ENCODE measurements at regions not wholly inside any gene's neighbourhood (a gene's known extent, or its start where the extent isn't known, plus 50 kb on each side); places are given as distances from the start of the nearest gene placed in this dataset.
A peak's percentile ranks its signal among the peaks of the same experiment; 100 is the strongest.
"Not testable (repeated sequence)": the region's sequence is repeated elsewhere in the genome, so short reads cannot be mapped to it uniquely, and the experiment has no call there.

DNA sequence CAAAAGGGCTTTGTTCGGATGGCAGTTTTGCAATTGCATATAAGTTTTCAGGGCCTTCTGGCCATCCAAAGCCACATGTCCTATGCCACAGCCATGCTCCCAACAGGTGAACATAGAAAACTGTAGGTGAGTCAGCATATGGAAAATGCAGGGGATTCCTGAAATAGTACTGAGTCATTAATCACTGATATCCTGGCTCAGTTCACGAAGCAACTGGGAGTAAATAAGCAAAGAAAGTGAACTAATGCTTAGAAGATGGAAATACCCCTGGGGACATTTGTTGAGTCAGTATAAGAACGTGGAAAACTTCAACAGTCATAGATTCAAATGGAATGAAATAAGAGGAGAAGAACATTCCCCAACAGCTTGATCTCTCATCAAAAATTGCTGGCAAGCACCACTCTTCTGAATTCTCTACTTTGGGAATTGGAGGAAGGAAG lies 148.9 kb upstream of the RUNX1 start:
- no peak for DNase-seq (ENCODE audit: insufficient read length)

DNA sequence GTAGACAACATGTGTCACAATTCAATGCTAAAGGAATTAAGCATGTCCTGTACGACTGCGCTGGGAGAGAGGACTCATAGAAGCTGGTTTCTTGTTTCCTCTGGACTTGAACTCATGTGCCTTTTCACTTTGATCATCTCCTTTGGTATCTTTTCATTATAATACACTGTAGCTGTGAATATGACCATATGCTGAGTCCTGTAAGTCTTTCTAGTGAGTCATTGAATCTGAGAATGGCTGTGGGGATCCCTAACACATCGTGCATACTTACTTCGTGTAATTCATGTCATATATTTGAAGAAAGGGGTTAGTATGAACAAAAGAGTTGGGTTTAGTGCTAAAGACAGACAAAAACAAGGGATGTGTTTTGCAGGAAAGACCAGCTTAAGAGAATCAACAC lies 148.1 kb upstream of the RUNX1 start:
- DNase-seq (ENCODE audit: insufficient read length) (no peak), FAIRE-seq (no peak)
- TF ChIP-seq POLR2AphosphoS5 (IDR thresholded peaks at IDR 0.05; ENCODE audit: low read depth, low read length): no peak
- no peak for TF ChIP-seq TAF1 (IDR thresholded peaks at IDR 0.05; ENCODE audit: borderline replicate concordance, low read depth, low read length)
- TF ChIP-seq POLR2A (IDR thresholded peaks at IDR 0.05; ENCODE audit: low read depth, low read length): no peak

More for the DNA sequence above, 148.9 kb upstream of the RUNX1 start:
- TF ChIP-seq POLR2AphosphoS5 (IDR thresholded peaks at IDR 0.05; ENCODE audit: low read depth, low read length) (no peak), POLR2A (IDR thresholded peaks at IDR 0.05; ENCODE audit: low read depth, low read length) (no peak)
- FAIRE-seq: no peak

DNA sequence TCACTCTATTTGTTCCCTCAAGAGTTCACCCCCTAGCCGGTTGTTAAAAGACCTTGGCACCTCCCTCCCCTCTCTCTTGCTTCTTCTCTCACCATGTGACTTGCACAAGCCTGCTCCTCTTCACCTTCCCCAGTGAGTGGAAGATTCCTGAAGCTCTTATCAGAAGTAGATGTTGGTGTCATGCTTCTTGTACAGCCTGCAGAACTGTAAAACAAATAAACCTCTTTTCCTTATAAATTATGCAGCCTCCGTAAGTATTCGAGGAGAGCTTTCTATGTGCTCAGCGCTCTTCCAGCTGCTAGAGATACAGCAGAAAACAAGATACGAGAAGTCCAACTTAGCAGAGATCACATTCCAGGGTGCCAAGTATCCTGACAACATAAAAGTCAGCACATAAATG lies 147.0 kb upstream of the RUNX1 start:
- FAIRE-seq: no peak

DNA sequence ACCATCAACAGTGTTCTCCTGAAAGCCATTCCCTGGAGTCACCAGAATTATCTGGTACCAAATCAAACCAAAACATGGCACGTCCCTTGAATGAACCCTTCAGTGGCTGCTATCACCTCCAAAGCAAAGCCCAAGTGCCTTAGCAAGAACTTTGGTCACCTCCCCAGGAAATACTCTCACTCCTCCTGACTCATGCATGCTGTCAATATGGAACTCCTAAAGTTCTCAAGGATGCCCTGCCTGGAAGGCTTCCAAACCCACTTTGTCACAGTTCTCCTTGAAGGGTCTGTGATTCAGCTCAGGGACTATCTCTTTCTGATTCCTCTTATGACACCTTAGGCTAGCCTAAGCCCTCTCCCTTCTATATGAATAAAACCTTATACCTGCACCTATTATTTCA lies 146.1 kb upstream of the RUNX1 start:
- FAIRE-seq: no peak
- DNase-seq (ENCODE audit: insufficient read length): no peak
- TF ChIP-seq TAF1 (IDR thresholded peaks at IDR 0.05; ENCODE audit: borderline replicate concordance, low read depth, low read length) (no peak), POLR2AphosphoS5 (IDR thresholded peaks at IDR 0.05; ENCODE audit: low read depth, low read length) (no peak), POLR2A (IDR thresholded peaks at IDR 0.05; ENCODE audit: low read depth, low read length) (no peak)

More for the DNA sequence above, 147.0 kb upstream of the RUNX1 start:
- no peak for TF ChIP-seq POLR2A (IDR thresholded peaks at IDR 0.05; ENCODE audit: low read depth, low read length)
- no peak for DNase-seq (ENCODE audit: insufficient read length)

DNA sequence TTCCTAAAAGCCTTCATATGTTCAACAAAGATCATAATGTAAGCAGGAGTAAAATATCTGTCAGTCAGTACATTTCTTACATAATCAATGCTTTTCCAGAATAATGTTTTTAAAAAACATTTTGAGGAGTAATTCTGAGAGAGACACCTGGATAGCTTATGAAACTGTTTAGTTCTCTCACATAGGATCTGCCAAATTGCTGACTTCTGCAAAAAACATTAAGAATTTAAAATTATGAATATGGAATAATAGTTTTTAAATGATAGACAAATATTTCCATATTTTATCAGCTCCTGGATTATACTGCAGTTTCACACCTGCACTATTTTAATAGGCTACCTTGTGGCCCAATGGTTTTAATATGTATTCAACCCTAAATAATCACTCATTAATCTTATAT lies 142.7 kb upstream of the RUNX1 start:
- DNase-seq (ENCODE audit: insufficient read length) (no peak), FAIRE-seq (no peak)
- no peak for TF ChIP-seq POLR2AphosphoS5 (IDR thresholded peaks at IDR 0.05; ENCODE audit: low read depth, low read length)
- TF ChIP-seq TAF1 (IDR thresholded peaks at IDR 0.05; ENCODE audit: borderline replicate concordance, low read depth, low read length): no peak
- TF ChIP-seq POLR2A (IDR thresholded peaks at IDR 0.05; ENCODE audit: low read depth, low read length): no peak

DNA sequence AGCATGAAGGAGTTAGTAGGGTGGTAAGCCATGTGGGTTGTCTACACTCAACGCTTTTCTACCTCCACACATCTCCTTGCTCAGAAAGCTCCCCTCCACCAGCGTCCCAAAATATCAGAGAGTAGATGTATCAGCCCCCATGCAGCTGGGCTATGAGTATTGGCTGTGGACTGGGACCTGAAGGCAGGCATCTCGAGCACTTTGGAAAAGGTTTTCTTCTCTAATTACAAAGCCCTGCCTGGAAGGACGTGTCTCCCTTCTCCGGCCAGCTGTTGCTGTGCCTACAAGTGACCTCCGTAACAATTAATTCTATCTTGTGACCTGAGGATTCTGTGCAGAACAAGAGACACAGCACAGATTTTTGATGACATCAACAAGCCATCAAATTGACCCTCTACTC lies 142.0 kb upstream of the RUNX1 start:
- no peak for DNase-seq (ENCODE audit: insufficient read length)
- TF ChIP-seq POLR2A (IDR thresholded peaks at IDR 0.05; ENCODE audit: low read depth, low read length) (no peak), TAF1 (IDR thresholded peaks at IDR 0.05; ENCODE audit: borderline replicate concordance, low read depth, low read length) (no peak), POLR2AphosphoS5 (IDR thresholded peaks at IDR 0.05; ENCODE audit: low read depth, low read length) (no peak)
- FAIRE-seq: no peak

DNA sequence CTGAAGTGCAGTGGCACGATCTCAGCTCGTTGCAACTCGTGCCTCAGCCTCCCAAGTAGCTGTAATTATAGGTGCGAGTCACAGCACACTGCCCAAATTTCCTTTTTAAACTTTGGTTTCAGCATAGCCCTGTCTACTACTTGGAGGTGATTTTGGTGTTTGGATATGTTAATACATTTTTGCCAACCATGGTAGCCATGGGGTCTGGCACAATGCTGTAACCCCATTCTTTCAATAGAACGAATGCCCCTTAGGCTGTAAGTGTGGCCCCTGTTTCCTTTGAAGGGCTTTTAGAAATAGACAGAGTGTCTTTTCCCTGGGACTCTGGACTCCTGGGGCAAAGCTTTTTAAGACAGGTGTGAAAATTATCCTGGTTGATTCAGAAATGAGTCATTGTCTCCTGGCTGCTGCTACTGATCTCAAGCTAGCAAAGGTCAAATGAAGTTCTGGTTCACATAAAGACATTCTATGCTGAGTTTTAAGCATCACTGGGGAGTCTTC lies 141.1 kb upstream of the RUNX1 start:
- TF ChIP-seq POLR2A (IDR thresholded peaks at IDR 0.05; ENCODE audit: low read depth, low read length) (no peak), POLR2AphosphoS5 (IDR thresholded peaks at IDR 0.05; ENCODE audit: low read depth, low read length) (no peak), TAF1 (IDR thresholded peaks at IDR 0.05; ENCODE audit: borderline replicate concordance, low read depth, low read length) (no peak)
- DNase-seq (ENCODE audit: insufficient read length): no peak
- FAIRE-seq: peak; percentile 36

DNA sequence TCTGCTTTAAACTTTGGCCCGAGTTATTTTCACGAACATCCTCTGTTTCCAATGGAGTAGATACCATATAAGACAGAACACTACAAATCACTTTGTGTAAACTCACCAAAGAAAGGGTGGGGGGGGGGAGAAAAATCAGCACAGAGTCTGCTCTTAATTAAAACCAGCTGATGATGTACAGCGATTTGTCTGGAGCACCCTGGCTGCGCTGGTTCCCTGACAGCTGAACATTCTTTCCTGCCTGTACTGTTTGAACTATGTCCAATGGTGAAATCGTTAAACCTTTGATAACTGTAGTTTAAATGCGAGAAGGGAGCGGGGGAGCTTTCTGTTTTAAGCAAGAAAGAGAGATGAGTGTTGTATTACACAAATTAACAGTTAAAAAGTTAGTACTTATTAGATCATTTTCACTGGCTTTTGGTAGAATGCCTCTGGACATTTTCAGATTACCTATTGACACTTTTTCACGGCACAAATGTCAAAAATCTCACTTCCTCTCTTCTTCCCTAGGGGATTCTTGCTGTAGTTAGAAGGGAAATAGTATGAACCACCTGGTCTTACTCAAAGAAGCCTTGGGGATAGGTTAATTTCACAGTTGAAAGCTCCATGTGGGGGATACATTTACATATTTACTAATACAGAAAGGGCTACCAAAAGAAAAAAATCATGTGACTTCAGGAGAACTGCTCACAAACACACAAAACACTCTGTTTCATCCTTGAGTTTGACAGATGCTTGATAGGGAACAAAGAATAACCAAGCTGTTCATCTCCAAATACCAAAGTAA lies 140.2 kb upstream of the RUNX1 start:
- FAIRE-seq: peak; percentile 91
- TF ChIP-seq TAF1 (IDR thresholded peaks at IDR 0.05; ENCODE audit: borderline replicate concordance, low read depth, low read length) (no peak), POLR2A (IDR thresholded peaks at IDR 0.05; ENCODE audit: low read depth, low read length) (no peak), POLR2AphosphoS5 (IDR thresholded peaks at IDR 0.05; ENCODE audit: low read depth, low read length) (no peak)
- peak; percentile 16 for DNase-seq (ENCODE audit: insufficient read length)

DNA sequence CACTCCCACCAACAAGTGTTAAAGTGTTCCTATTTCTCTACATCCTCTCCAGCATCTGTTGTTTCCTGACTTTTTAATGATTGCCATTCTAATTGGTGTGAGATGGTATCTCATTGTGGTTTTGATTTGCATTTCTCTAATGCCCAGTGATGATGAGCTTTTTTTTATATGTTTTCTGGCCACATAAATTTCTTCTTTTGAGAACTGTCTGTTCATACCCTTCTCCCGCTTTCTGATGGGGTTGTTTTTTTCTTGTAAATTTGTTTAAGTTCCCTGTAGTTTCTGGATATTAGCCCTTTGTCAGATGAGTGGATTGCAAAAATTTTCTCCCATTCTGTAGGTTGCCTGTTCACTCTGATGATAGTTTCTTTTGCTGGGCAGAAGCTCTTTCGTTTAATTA lies 134.3 kb upstream of the RUNX1 start:
- not testable (repeated sequence) for DNase-seq (ENCODE audit: insufficient read length); FAIRE-seq

DNA sequence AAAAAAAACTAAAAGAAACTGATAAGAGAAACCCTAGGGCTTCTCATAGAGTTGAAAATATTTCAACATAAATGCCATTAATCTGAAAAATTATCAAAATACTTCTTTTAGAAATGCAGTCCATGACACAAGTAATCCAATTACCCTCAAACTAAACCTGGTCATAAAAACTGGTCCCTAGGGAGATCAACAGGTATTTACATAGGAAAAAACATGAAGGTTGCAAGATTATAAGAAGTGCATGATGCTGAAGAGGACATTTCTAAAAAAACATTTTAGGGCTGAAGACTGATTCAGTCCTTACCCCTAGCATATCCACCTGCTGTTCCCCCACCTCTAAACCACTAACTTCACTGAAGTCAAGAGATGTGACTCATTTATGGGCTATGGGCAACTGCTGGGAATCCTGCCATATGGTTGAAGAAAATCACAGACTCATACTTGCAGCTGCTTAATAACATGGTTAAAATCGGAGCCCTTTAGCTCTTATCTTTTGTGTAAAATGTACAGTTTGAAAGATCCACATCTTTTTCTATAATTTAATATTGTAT lies 131.0 kb upstream of the RUNX1 start:
- TF ChIP-seq TAF1 (IDR thresholded peaks at IDR 0.05; ENCODE audit: borderline replicate concordance, low read depth, low read length): no peak
- no peak for TF ChIP-seq POLR2AphosphoS5 (IDR thresholded peaks at IDR 0.05; ENCODE audit: low read depth, low read length)
- TF ChIP-seq POLR2A (IDR thresholded peaks at IDR 0.05; ENCODE audit: low read depth, low read length): no peak
- FAIRE-seq: no peak
- DNase-seq (ENCODE audit: insufficient read length): no peak

DNA sequence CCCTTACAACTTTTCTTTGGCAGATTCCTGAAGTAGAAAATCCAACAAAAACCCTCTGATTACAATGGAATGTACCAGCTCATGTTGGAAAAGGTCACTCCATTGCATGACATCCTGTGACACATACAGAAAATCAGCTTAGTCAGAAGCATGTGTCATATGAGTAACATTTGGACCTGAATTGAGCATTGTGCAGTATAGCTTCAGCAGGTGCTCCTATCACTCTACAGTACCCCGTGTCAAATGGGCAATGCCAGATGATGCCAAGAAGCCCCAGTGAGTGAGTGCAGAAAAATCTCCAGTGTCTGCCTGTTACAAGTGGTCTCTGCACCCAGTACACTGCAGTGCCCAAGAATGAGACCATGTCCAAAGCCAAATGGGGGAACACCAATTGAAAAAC lies 129.7 kb upstream of the RUNX1 start:
- no peak for FAIRE-seq
- DNase-seq (ENCODE audit: insufficient read length): no peak

DNA sequence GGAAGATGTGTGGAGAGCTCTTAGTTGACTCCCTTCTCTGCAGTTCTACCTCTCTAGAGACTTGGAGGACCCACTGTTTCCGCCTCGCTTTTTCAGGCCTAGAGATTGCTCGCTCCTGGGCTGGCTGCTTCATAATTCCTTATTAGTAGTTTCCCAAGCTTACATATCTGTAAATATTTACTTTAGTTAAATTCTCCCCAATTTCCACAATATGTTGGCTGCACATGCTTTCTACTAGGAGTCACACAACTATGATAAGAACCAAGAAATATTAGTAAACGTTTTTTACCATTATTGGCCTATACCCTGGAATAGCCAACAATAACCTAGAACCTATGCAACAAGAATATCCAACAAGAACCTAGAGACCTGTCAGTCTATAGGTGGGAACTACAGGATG lies 129.0 kb upstream of the RUNX1 start:
- no peak for TF ChIP-seq POLR2A (IDR thresholded peaks at IDR 0.05; ENCODE audit: low read depth, low read length)
- no peak for TF ChIP-seq TAF1 (IDR thresholded peaks at IDR 0.05; ENCODE audit: borderline replicate concordance, low read depth, low read length)
- no peak for TF ChIP-seq POLR2AphosphoS5 (IDR thresholded peaks at IDR 0.05; ENCODE audit: low read depth, low read length)
- no peak for FAIRE-seq

More for the DNA sequence above, 129.7 kb upstream of the RUNX1 start:
- TF ChIP-seq TAF1 (IDR thresholded peaks at IDR 0.05; ENCODE audit: borderline replicate concordance, low read depth, low read length): no peak
- no peak for TF ChIP-seq POLR2A (IDR thresholded peaks at IDR 0.05; ENCODE audit: low read depth, low read length)
- no peak for TF ChIP-seq POLR2AphosphoS5 (IDR thresholded peaks at IDR 0.05; ENCODE audit: low read depth, low read length)

More for the DNA sequence above, 129.0 kb upstream of the RUNX1 start:
- no peak for DNase-seq (ENCODE audit: insufficient read length)

Measured in GM12892 (cell line).